ENCODE measurements at regions not wholly inside any gene's neighbourhood (a gene's known extent, or its start where the extent isn't known, plus 50 kb on each side); places are given as distances from the start of the nearest gene placed in this dataset.

GRCh38 chr2:217124050-217124449, 264.2 kb upstream of the TNP1 start:
- ATAC-seq (ENCODE audit: insufficient read depth, low FRiP score) (no peak), DNase-seq (no peak)
- H3K4me1 ChIP-seq (ENCODE audit: control insufficient read depth in 5 of 5, insufficient read depth in 5 of 5, low read length in 5 of 5), result no peaks in the 10 kb centered on the region
- no peaks in the 10 kb centered on the region for H3K9me3 ChIP-seq (ENCODE audit: control insufficient read depth in 4 of 4, insufficient read depth in 3 of 4, low read length in 3 of 4)
- no peaks in the 10 kb centered on the region for H3K27me3 ChIP-seq (ENCODE audit: control insufficient read depth in 3 of 3, insufficient read depth in 3 of 3, low read length in 2 of 3)
- no peak for TF ChIP-seq CTCF (IDR thresholded peaks at IDR 0.05; ENCODE audit: control extremely low read depth, extremely low read depth)
- no peak overlapping the region for H3K4me3 ChIP-seq
- H3K9ac ChIP-seq (ENCODE audit: insufficient read depth in 1 of 2, low read length in 2 of 2), result no peak overlapping the region
- WGBS, 2 donors, result 91 to 94% methylated on average over 2 of the region's 2 CpGs
- no peak overlapping the region for H3K27ac ChIP-seq (ENCODE audit: low read depth in 1 of 2, low read length in 1 of 2)
- no peaks in the 10 kb centered on the region for H3K36me3 ChIP-seq (ENCODE audit: control insufficient read depth in 4 of 4, insufficient read depth in 4 of 4, low read length in 4 of 4)

GRCh38 chr2:217121565-217121964, 261.7 kb upstream of the TNP1 start:
- Histone ChIP-seq H3K27ac (ENCODE audit: low read depth in 1 of 2, low read length in 1 of 2) (no peak overlapping the region), H3K4me3 (no peak overlapping the region), H3K9me3 (ENCODE audit: control insufficient read depth in 4 of 4, insufficient read depth in 3 of 4, low read length in 3 of 4) (no peaks in the 10 kb centered on the region), H3K27me3 (ENCODE audit: control insufficient read depth in 3 of 3, insufficient read depth in 3 of 3, low read length in 2 of 3) (no peaks in the 10 kb centered on the region), H3K9ac (ENCODE audit: insufficient read depth in 1 of 2, low read length in 2 of 2) (no peak overlapping the region), H3K4me1 (ENCODE audit: control insufficient read depth in 5 of 5, insufficient read depth in 5 of 5, low read length in 5 of 5) (no peaks in the 10 kb centered on the region), H3K36me3 (ENCODE audit: control insufficient read depth in 4 of 4, insufficient read depth in 4 of 4, low read length in 4 of 4) (no peaks in the 10 kb centered on the region)
- no peak for TF ChIP-seq CTCF (IDR thresholded peaks at IDR 0.05; ENCODE audit: control extremely low read depth, extremely low read depth)
- 94 to 98% methylated on average over 2 of the region's 2 CpGs for WGBS, 2 donors
- ATAC-seq (ENCODE audit: insufficient read depth, low FRiP score) (no peak), DNase-seq (peak in 1 of 3 donors; percentile 16)

GRCh38 chr2:217120429-217120828, 260.6 kb upstream of the TNP1 start:
- WGBS, 2 donors, result 86 to 91% methylated on average over 4 of the region's 4 CpGs

More at GRCh38 chr2:217120429-217120828, 260.6 kb upstream of the TNP1 start:
- Histone ChIP-seq H3K4me1 (ENCODE audit: control insufficient read depth in 5 of 5, insufficient read depth in 5 of 5, low read length in 5 of 5) (no peaks in the 10 kb centered on the region), H3K27me3 (ENCODE audit: control insufficient read depth in 3 of 3, insufficient read depth in 3 of 3, low read length in 2 of 3) (no peaks in the 10 kb centered on the region), H3K36me3 (ENCODE audit: control insufficient read depth in 4 of 4, insufficient read depth in 4 of 4, low read length in 4 of 4) (no peaks in the 10 kb centered on the region), H3K27ac (ENCODE audit: low read depth in 1 of 2, low read length in 1 of 2) (no peak overlapping the region), H3K9me3 (ENCODE audit: control insufficient read depth in 4 of 4, insufficient read depth in 3 of 4, low read length in 3 of 4) (no peaks in the 10 kb centered on the region), H3K4me3 (no peak overlapping the region), H3K9ac (ENCODE audit: insufficient read depth in 1 of 2, low read length in 2 of 2) (no peak overlapping the region)
- no peak for TF ChIP-seq CTCF (IDR thresholded peaks at IDR 0.05; ENCODE audit: control extremely low read depth, extremely low read depth)
- DNase-seq, result no peak
- ATAC-seq (ENCODE audit: insufficient read depth, low FRiP score), result no peak
